ENCODE measurements at regions not wholly inside any gene's neighbourhood (a gene's known extent, or its start where the extent isn't known, plus 50 kb on each side); places are given as distances from the start of the nearest gene placed in this dataset.
A peak's percentile ranks its signal among the peaks of the same experiment; 100 is the strongest.

DNA sequence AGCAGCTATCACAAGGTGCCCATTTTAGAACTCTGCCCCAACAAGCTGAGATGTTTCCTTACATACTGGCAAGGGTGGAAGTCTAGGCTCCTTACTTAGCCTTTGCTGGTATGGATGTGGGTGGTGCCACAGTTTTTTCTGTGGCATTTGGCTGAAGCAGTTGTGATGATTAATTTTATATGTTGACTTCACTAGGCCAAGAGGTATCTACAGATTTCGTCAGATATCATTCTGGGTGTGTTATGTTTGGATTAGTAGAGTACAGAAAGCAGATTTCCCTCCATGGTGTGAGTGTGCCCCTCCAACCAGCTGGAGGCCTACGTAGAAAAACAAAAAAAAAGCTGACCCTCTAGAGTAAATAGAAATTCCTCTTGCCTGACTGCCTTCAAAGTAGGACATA lies 317.0 kb downstream of the BARHL2 start:
- in situ Hi-C loops (cut with HindIII; ENCODE audit: low sequenced_read_pairs) = no loop called here
- TF ChIP-seq CTCF (IDR thresholded peaks at IDR 0.05; ENCODE audit: low read depth, low read length, missing control alignments) = no peak
- H3K4me3 ChIP-seq (ENCODE audit: low read depth, low read length) = no peak overlapping the region
- no peak for DNase-seq (ENCODE audit: low read depth)

DNA sequence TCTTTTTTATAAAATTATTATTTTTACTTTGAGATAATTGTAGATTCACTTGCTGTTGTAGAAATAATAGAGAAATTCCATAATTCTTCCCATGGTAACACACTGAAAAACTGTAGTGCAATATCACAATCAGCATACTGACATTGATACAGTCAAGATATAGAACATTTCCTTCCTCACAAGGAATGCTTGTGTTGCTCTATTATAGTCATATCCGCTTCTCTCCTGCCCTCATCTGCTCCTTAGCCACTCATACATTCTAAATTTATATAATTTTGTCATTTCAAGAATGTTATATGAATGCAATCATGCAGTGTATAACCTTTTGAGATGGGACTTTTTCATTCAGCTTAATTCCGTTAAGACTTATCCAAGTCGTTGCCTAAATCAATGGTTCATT lies 320.2 kb downstream of the BARHL2 start:
- no peak for DNase-seq (ENCODE audit: low read depth)
- H3K4me3 ChIP-seq (ENCODE audit: low read depth, low read length) = no peak overlapping the region
- no peak for TF ChIP-seq CTCF (IDR thresholded peaks at IDR 0.05; ENCODE audit: low read depth, low read length, missing control alignments)
- in situ Hi-C loops (cut with HindIII; ENCODE audit: low sequenced_read_pairs) = no loop called here

DNA sequence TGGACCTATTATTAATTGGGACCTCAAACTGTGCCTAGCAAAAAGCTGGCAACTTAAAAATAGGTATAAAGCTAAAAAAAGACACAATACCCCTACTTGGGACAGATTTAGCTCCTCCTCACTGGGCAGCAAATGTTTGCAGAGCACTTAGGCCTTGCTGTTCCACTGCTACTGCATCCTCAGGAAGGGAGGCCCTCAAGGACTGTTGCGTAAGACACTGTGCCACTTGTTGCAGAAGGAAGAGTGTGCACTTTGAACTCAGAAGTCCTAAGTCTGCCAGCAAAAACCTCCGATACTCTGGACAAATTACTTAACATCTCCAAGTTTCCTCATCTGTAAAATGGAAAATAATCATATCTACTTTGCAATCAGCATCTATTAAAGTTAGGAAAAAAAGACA lies 322.9 kb downstream of the BARHL2 start:
- in situ Hi-C loops (cut with HindIII; ENCODE audit: low sequenced_read_pairs) = no loop called here
- H3K4me3 ChIP-seq (ENCODE audit: low read depth, low read length) = no peak overlapping the region
- no peak for TF ChIP-seq CTCF (IDR thresholded peaks at IDR 0.05; ENCODE audit: low read depth, low read length, missing control alignments)
- DNase-seq (ENCODE audit: low read depth) = no peak

- no peak for TF ChIP-seq CTCF (IDR thresholded peaks at IDR 0.05; ENCODE audit: low read depth, low read length, missing control alignments)
Measured at GRCh38 chr1:90393025-90393424, 324.1 kb downstream of the BARHL2 start.

DNA sequence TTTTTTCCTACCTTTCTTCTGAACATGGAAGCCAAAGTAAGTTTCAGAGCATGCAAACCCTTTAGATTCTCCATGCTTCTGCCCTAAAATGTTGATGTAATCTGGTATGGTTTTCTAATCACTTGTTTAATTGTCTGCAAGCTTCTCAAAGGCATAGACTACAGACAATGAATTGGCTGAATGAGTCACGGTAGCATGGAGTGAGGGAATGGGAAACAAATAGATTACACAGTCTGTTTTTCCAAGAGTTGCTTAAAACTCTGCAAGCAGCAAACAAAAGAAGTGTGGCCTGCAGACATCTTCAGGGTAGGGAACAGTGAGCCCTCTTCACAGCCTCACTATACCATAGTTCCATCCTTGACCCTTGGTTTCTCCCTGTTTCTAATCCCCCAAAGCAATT lies 326.0 kb downstream of the BARHL2 start:
- TF ChIP-seq CTCF (IDR thresholded peaks at IDR 0.05; ENCODE audit: low read depth, low read length, missing control alignments) = no peak
- no peak overlapping the region for H3K4me3 ChIP-seq (ENCODE audit: low read depth, low read length)
- in situ Hi-C loops (cut with HindIII; ENCODE audit: low sequenced_read_pairs) = no loop called here
- peak; percentile 70 for DNase-seq (ENCODE audit: low read depth)

More at GRCh38 chr1:90393025-90393424, 324.1 kb downstream of the BARHL2 start:
- H3K4me3 ChIP-seq (ENCODE audit: low read depth, low read length) = no peak overlapping the region
- DNase-seq (ENCODE audit: low read depth) = no peak
- in situ Hi-C loops (cut with HindIII; ENCODE audit: low sequenced_read_pairs) = no loop called here

DNA sequence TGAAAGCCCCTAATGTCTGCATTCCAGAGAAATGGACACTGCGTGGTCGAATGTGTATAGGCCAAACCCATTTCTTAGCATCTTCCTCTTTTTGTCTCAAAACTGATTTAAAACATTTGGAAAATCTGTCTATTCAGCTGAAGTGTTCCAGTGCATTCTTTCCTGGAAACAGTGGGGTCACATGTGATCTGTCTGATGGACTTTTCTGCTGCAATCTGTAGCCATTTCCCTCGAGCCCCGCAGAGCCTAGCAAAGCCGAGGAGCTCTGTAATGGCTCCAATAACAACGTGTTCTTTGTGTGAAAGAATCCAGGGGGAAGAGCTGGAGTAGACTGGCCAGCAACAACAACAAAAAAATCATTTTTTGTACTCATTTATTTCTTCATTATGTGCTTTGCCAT lies 329.3 kb downstream of the BARHL2 start:
- no peak for DNase-seq (ENCODE audit: low read depth)
- no peak overlapping the region for H3K4me3 ChIP-seq (ENCODE audit: low read depth, low read length)
- in situ Hi-C loops (cut with HindIII; ENCODE audit: low sequenced_read_pairs) = no loop called here
- TF ChIP-seq CTCF (IDR thresholded peaks at IDR 0.05; ENCODE audit: low read depth, low read length, missing control alignments) = no peak

Measured in astrocyte of the cerebellum (primary cell).